ENCODE measurements at regions not wholly inside any gene's neighbourhood (a gene's known extent, or its start where the extent isn't known, plus 50 kb on each side); places are given as distances from the start of the nearest gene placed in this dataset.
A peak's percentile ranks its signal among the peaks of the same experiment; 100 is the strongest.

DNA sequence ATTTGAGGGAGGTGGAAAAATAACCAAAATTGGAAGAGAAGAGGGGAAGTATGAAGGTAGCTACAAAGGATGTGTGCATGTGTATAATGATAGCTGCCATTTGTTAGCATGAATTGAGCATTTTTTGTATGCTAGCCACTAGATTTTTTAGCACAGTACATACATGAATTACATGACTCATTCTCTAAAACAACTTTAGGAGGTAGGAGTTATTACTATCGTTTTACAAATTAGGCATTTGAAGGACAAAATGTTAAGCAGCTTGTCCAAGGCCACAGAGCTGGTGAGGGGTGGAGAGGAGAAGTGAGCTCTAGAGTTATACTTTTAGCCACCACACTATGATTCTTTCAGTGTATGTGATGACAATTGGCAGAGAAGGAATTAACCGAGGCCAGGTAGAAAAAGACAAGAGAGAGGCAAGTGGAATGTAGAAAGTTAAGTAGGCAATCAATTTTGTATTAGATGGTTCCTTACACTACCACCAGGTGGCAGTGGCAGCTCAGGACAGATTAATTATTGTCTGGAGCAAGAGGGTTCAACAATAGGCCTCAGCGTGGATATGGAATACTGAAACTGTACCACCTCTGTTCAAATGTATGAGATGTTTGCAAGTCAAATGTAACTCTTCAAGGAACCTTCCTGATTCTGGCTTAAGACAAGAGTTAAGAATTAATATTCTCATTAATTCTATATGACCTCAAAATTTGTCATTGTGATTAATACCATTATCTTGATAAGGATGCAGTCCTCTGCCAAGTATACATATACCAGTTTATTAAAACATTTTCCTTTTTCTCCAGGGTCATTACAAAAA lies 128.0 kb downstream of the MBL2 start:
- TF ChIP-seq, protein P1, sequence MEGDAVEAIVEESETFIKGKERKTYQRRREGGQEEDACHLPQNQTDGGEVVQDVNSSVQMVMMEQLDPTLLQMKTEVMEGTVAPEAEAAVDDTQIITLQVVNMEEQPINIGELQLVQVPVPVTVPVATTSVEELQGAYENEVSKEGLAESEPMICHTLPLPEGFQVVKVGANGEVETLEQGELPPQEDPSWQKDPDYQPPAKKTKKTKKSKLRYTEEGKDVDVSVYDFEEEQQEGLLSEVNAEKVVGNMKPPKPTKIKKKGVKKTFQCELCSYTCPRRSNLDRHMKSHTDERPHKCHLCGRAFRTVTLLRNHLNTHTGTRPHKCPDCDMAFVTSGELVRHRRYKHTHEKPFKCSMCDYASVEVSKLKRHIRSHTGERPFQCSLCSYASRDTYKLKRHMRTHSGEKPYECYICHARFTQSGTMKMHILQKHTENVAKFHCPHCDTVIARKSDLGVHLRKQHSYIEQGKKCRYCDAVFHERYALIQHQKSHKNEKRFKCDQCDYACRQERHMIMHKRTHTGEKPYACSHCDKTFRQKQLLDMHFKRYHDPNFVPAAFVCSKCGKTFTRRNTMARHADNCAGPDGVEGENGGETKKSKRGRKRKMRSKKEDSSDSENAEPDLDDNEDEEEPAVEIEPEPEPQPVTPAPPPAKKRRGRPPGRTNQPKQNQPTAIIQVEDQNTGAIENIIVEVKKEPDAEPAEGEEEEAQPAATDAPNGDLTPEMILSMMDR (conservative IDR thresholded peaks at IDR 0.05; ENCODE audit: low read depth, low read length) = peak; percentile 100
- no peak for TF ChIP-seq EZH2 (IDR thresholded peaks at IDR 0.05; ENCODE audit: low read length, unreplicated experiment)
